ENCODE measurements at regions not wholly inside any gene's neighbourhood (a gene's known extent, or its start where the extent isn't known, plus 50 kb on each side); places are given as distances from the start of the nearest gene placed in this dataset.

- TF ChIP-seq POLR2A (IDR thresholded peaks at IDR 0.05), result no peak
- TF ChIP-seq CTCF (IDR thresholded peaks at IDR 0.05), result no peak
Observed at GRCh38 chr15:94700211-94700610, 468.9 kb downstream of the MCTP2 start.

Measured in body of pancreas (tissue), 4 donors.